PC-3 (cell line): ENCODE measurements at regions not wholly inside any gene's neighbourhood (a gene's known extent, or its start where the extent isn't known, plus 50 kb on each side); places are given as distances from the start of the nearest gene placed in this dataset.

Source experiments
- EZH2 ChIP-seq: fragments of 300-600 bp; sonication (generic); IDR thresholded peaks from one replicate; pipeline ENCODE4 v1.6.1; 2017; ENCODE audit warnings: antibody characterized with exemption, mild to moderate bottlenecking, low read length; ENCODE audit not compliant: unreplicated experiment
- TF ChIP-seq, protein P1 (sequence below): fragments of 300-600 bp; sonication (generic); conservative IDR thresholded peaks from 2 replicates; pipeline ENCODE4 v1.5.1; 2017; ENCODE audit warnings: antibody characterized with exemption, low read depth, mild to moderate bottlenecking, low read length

DNA sequence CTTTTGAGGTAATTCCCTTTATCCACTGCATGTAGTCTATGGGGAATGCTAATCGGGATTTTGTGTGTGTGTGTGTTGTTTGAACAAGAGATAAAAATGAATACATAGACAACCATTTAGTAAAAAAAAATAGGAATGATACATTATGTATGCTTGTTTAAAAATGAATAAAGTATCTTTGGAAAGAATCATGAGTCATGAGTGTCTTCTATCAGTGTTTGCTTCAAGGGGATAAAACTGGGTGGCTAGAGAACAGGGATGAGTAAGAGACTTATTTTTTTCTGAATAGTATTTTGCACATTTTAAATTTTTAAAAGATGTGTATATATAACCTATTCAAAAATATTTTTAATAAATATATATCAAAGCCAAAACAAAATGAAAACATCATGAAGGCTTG lies 839.4 kb upstream of the ADGRL4 start:
- TF ChIP-seq EZH2: no peak
- TF ChIP-seq, protein P1, sequence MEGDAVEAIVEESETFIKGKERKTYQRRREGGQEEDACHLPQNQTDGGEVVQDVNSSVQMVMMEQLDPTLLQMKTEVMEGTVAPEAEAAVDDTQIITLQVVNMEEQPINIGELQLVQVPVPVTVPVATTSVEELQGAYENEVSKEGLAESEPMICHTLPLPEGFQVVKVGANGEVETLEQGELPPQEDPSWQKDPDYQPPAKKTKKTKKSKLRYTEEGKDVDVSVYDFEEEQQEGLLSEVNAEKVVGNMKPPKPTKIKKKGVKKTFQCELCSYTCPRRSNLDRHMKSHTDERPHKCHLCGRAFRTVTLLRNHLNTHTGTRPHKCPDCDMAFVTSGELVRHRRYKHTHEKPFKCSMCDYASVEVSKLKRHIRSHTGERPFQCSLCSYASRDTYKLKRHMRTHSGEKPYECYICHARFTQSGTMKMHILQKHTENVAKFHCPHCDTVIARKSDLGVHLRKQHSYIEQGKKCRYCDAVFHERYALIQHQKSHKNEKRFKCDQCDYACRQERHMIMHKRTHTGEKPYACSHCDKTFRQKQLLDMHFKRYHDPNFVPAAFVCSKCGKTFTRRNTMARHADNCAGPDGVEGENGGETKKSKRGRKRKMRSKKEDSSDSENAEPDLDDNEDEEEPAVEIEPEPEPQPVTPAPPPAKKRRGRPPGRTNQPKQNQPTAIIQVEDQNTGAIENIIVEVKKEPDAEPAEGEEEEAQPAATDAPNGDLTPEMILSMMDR: no peak
